Uterus (tissue), 3 donors: ENCODE measurements at regions not wholly inside any gene's neighbourhood (a gene's known extent, or its start where the extent isn't known, plus 50 kb on each side); places are given as distances from the start of the nearest gene placed in this dataset.

Source experiments
- DNase-seq, 2 donors: peaks; one replicate each; pipeline ENCODE4 v3.0.0-alpha.2; 2019 to 2020
- H3K27ac ChIP-seq, 2 donors: fragments of 200-600 bp; sonication (generic); 1 replicate in 1 of 2; 2 replicates in 1 of 2; pipeline ENCODE4 v1.5.1; 2016 to 2018
- H3K27me3 ChIP-seq, 2 donors: fragments of 200-600 bp; sonication (generic); one replicate each; pipeline ENCODE4 v1.5.1; 2018 to 2019; ENCODE audit warnings: control low read depth in 1 of 2
- H3K36me3 ChIP-seq, 2 donors: fragments of 200-600 bp; sonication (generic); one replicate each; pipeline ENCODE4 v1.5.1; 2019; ENCODE audit warnings: control low read depth in 1 of 2
- H3K4me1 ChIP-seq, 2 donors: fragments of 200-600 bp; sonication (generic); one replicate each; pipeline ENCODE4 v1.5.1; 2018 to 2019; ENCODE audit warnings: control low read depth in 1 of 2
- H3K4me3 ChIP-seq, 2 donors: fragments of 200-600 bp; sonication (generic); 1 replicate in 1 of 2; 2 replicates in 1 of 2; pipeline ENCODE4 v1.5.1; 2018 to 2019; ENCODE audit warnings: mild to moderate bottlenecking in 1 of 2
- H3K9me3 ChIP-seq, 2 donors: fragments of 200-600 bp; sonication (generic); one replicate each; pipeline ENCODE4 v1.5.1; 2019; ENCODE audit warnings: control low read depth in 1 of 2
- CTCF ChIP-seq, 4 experiments: fragments of 200-600 bp in 2 of 4; fragments of 450-650 bp in 2 of 4; sonication (generic) in 2 of 4; IDR thresholded peaks; one replicate each; pipeline ENCODE4 v1.5.1; 2016 to 2019; ENCODE audit warnings: antibody characterized with exemption in 4 of 4, mild to moderate bottlenecking in 2 of 4, moderate library complexity in 1 of 4
- POLR2A ChIP-seq, 2 donors: fragments of 450-650 bp; IDR thresholded peaks; one replicate each; pipeline ENCODE4 v1.6.1; 2016; ENCODE audit warnings: antibody characterized with exemption in 2 of 2, mild to moderate bottlenecking in 1 of 2, moderate library complexity in 1 of 2
- intact Hi-C: fragments of 100-400 bp; cut with DNase I; formaldehyde crosslinking; loops from one replicate; pipeline ENCODE4 v1.15.1; 2023; ENCODE audit warnings: low total_unique reads
- donor health status: DM: yes; HTN: yes; CAD: no.

- intact Hi-C loops, result no loop called here
- H3K27ac ChIP-seq, result no peak overlapping the region
Observed at GRCh38 chr3:8237893-8238292, 263.7 kb upstream of the LMCD1 start.

GRCh38 chr3:8238432-8238831, 263.2 kb upstream of the LMCD1 start:
- no peak for DNase-seq
- intact Hi-C loops, result no loop called here
- H3K9me3 ChIP-seq, result peaks cover 0 to 12% of the 10 kb centered on the region in 2 donors
- H3K27me3 ChIP-seq, result no peaks in the 10 kb centered on the region
- no peaks in the 10 kb centered on the region for H3K36me3 ChIP-seq
- no peaks in the 10 kb centered on the region for H3K4me1 ChIP-seq
- no peak overlapping the region for H3K4me3 ChIP-seq
- no peak for TF ChIP-seq POLR2A (IDR thresholded peaks at IDR 0.05)
- no peak for TF ChIP-seq CTCF (IDR thresholded peaks at IDR 0.05)
- no peak overlapping the region for H3K27ac ChIP-seq

More at GRCh38 chr3:8237893-8238292, 263.7 kb upstream of the LMCD1 start:
- DNase-seq, result no peak
- Histone ChIP-seq H3K27me3 (no peaks in the 10 kb centered on the region), H3K9me3 (peaks cover 0 to 12% of the 10 kb centered on the region in 2 donors), H3K4me1 (no peaks in the 10 kb centered on the region), H3K36me3 (no peaks in the 10 kb centered on the region), H3K4me3 (no peak overlapping the region)
- TF ChIP-seq POLR2A (IDR thresholded peaks at IDR 0.05) (no peak), CTCF (IDR thresholded peaks at IDR 0.05) (no peak)

GRCh38 chr3:8239095-8239494, 262.5 kb upstream of the LMCD1 start:
- H3K27me3 ChIP-seq, result no peaks in the 10 kb centered on the region
- intact Hi-C loops, result no loop called here
- no peaks in the 10 kb centered on the region for H3K4me1 ChIP-seq
- no peaks in the 10 kb centered on the region for H3K36me3 ChIP-seq
- no peak for DNase-seq
- TF ChIP-seq POLR2A (IDR thresholded peaks at IDR 0.05), result no peak
- peaks cover 0 to 12% of the 10 kb centered on the region in 2 donors for H3K9me3 ChIP-seq
- H3K4me3 ChIP-seq, result no peak overlapping the region
- no peak overlapping the region for H3K27ac ChIP-seq

GRCh38 chr3:8239718-8240695, 261.6 kb upstream of the LMCD1 start:
- Histone ChIP-seq H3K9me3 (peaks cover 0 to 12% of the 10 kb centered on the region in 2 donors), H3K27me3 (no peaks in the 10 kb centered on the region), H3K4me3 (no peak overlapping the region), H3K36me3 (no peaks in the 10 kb centered on the region), H3K27ac (no peak overlapping the region), H3K4me1 (no peaks in the 10 kb centered on the region)
- DNase-seq, result no peak
- intact Hi-C loops, result no loop called here
- TF ChIP-seq POLR2A (IDR thresholded peaks at IDR 0.05), result no peak
- peak in 3 of 4 experiments; percentile 25 to 31 (median 29) for TF ChIP-seq CTCF (IDR thresholded peaks at IDR 0.05)

- no peak for DNase-seq
- H3K9me3 ChIP-seq, result peaks cover 0 to 12% of the 10 kb centered on the region in 2 donors
- H3K27ac ChIP-seq, result no peak overlapping the region
- TF ChIP-seq CTCF (IDR thresholded peaks at IDR 0.05), result no peak
- TF ChIP-seq POLR2A (IDR thresholded peaks at IDR 0.05), result no peak
- H3K4me3 ChIP-seq, result no peak overlapping the region
- intact Hi-C loops, result no loop called here
- H3K27me3 ChIP-seq, result no peaks in the 10 kb centered on the region
- H3K36me3 ChIP-seq, result no peaks in the 10 kb centered on the region
- H3K4me1 ChIP-seq, result no peaks in the 10 kb centered on the region
Observed at GRCh38 chr3:8246070-8246469, 255.6 kb upstream of the LMCD1 start.
